Right lobe of liver (tissue), 4 donors: ENCODE measurements at regions not wholly inside any gene's neighbourhood (a gene's known extent, or its start where the extent isn't known, plus 50 kb on each side); places are given as distances from the start of the nearest gene placed in this dataset.

ENCODE experiments used
- POLR2A ChIP-seq: fragments of 450-650 bp; IDR thresholded peaks from one replicate; pipeline ENCODE4 v1.6.1; 2017; ENCODE audit warnings: antibody characterized with exemption, mild to moderate bottlenecking
- TF ChIP-seq, protein P1 (sequence below), 4 donors: fragments of 200-600 bp in 3 of 4; fragments of 450-650 bp in 1 of 4; IDR thresholded peaks; one replicate each; pipeline versions ENCODE4 v1.5.1 to v1.8.0; 2016 to 2022; ENCODE audit warnings: antibody characterized with exemption in 4 of 4, mild to moderate bottlenecking in 2 of 4
- donor health status: DM: no; HTN: no; CAD: no.
- donor health status: DM: no; HTN: no; CAD: no.
- donor health status: DM: no; HTN: yes; CAD: no.

- TF ChIP-seq, protein P1, sequence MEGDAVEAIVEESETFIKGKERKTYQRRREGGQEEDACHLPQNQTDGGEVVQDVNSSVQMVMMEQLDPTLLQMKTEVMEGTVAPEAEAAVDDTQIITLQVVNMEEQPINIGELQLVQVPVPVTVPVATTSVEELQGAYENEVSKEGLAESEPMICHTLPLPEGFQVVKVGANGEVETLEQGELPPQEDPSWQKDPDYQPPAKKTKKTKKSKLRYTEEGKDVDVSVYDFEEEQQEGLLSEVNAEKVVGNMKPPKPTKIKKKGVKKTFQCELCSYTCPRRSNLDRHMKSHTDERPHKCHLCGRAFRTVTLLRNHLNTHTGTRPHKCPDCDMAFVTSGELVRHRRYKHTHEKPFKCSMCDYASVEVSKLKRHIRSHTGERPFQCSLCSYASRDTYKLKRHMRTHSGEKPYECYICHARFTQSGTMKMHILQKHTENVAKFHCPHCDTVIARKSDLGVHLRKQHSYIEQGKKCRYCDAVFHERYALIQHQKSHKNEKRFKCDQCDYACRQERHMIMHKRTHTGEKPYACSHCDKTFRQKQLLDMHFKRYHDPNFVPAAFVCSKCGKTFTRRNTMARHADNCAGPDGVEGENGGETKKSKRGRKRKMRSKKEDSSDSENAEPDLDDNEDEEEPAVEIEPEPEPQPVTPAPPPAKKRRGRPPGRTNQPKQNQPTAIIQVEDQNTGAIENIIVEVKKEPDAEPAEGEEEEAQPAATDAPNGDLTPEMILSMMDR (IDR thresholded peaks at IDR 0.05) = no peak
- TF ChIP-seq POLR2A = no peak
Measured at GRCh38 chr1:177511036-177511435, 340.3 kb downstream of the BRINP2 start.
